Tibial nerve (tissue), 4 donors: ENCODE measurements at regions not wholly inside any gene's neighbourhood (a gene's known extent, or its start where the extent isn't known, plus 50 kb on each side); places are given as distances from the start of the nearest gene placed in this dataset.

Experiments
- CTCF ChIP-seq, 5 experiments: fragments of 200-600 bp in 3 of 5; fragments of 450-650 bp in 2 of 5; sonication (generic) in 3 of 5; IDR thresholded peaks; one replicate each; pipeline ENCODE4 v1.5.1; 2016 to 2019; ENCODE audit warnings: antibody characterized with exemption in 5 of 5, mild to moderate bottlenecking in 3 of 5, moderate library complexity in 2 of 5
- EP300 ChIP-seq, 2 donors: sonication (generic); formaldehyde crosslinking; IDR thresholded peaks; one replicate each; pipeline ENCODE4 v1.6.1; 2017; ENCODE audit warnings: antibody characterized with exemption in 2 of 2, mild to moderate bottlenecking in 1 of 2
- POLR2A ChIP-seq, 2 donors: fragments of 450-650 bp; IDR thresholded peaks; one replicate each; pipeline ENCODE4 v1.6.1; 2017; ENCODE audit warnings: antibody characterized with exemption in 2 of 2, mild to moderate bottlenecking in 2 of 2, moderate library complexity in 2 of 2

- TF ChIP-seq POLR2A (IDR thresholded peaks at IDR 0.05) (no peak), CTCF (IDR thresholded peaks at IDR 0.05) (no peak), EP300 (IDR thresholded peaks at IDR 0.05) (no peak)
These were observed 119.7 kb downstream of the CETN3 start for GRCh38 chr5:90289837-90290236.
